Glutamatergic neuron (in vitro differentiated cells): ENCODE measurements at regions not wholly inside any gene's neighbourhood (a gene's known extent, or its start where the extent isn't known, plus 50 kb on each side); places are given as distances from the start of the nearest gene placed in this dataset.
"Not testable (repeated sequence)": the region's sequence is repeated elsewhere in the genome, so short reads cannot be mapped to it uniquely, and the experiment has no call there.

ENCODE experiments used
- DNase-seq: peaks from one replicate; pipeline ENCODE4 v3.0.0; 2022
- H3K27ac Mint-ChIP-seq: one replicate; pipeline ENCODE4 v1.8.0; 2020; ENCODE audit warnings: mild to moderate bottlenecking, mixed read lengths, inconsistent platforms; ENCODE audit not compliant: unreplicated experiment
- H3K27me3 Mint-ChIP-seq: one replicate; pipeline ENCODE4 v1.8.0; 2020; ENCODE audit warnings: mild to moderate bottlenecking, moderate library complexity, mixed read lengths, inconsistent platforms; ENCODE audit not compliant: unreplicated experiment
- H3K36me3 Mint-ChIP-seq: one replicate; pipeline ENCODE4 v1.8.0; 2020; ENCODE audit warnings: mild to moderate bottlenecking, mixed read lengths, inconsistent platforms; ENCODE audit not compliant: unreplicated experiment
- H3K4me1 Mint-ChIP-seq: one replicate; pipeline ENCODE4 v1.8.0; 2020; ENCODE audit warnings: mild to moderate bottlenecking, low read depth, mixed read lengths, inconsistent platforms; ENCODE audit not compliant: unreplicated experiment
- H3K4me3 Mint-ChIP-seq: one replicate; pipeline ENCODE4 v1.8.0; 2020; ENCODE audit warnings: mild to moderate bottlenecking, mixed read lengths, inconsistent platforms; ENCODE audit not compliant: unreplicated experiment
- H3K9me3 Mint-ChIP-seq: one replicate; pipeline ENCODE4 v1.8.0; 2020; ENCODE audit warnings: mild to moderate bottlenecking, moderate library complexity, mixed read lengths, inconsistent platforms; ENCODE audit not compliant: unreplicated experiment
- CTCF ChIP-seq: fragments of 200-600 bp; sonication (generic); IDR thresholded peaks from one replicate; pipeline ENCODE4 v1.5.0; 2021; ENCODE audit not compliant: partially characterized antibody, unreplicated experiment

GRCh38 chr10:34046506-34047034 is 712.1 kb upstream of the NRP1 start:
- TF ChIP-seq CTCF: no peak
- peaks cover 35% of the 10 kb centered on the region for H3K4me1 Mint-ChIP-seq
- peaks cover 6% of the 10 kb centered on the region for H3K36me3 Mint-ChIP-seq
- peak overlapping the region; percentile 83 for H3K27ac Mint-ChIP-seq
- H3K9me3 Mint-ChIP-seq: peaks cover 25% of the 10 kb centered on the region
- peaks cover 17% of the 10 kb centered on the region for H3K27me3 Mint-ChIP-seq
- H3K4me3 Mint-ChIP-seq: peak overlapping the region; percentile 25
- DNase-seq: peak; percentile 68

- Mint-ChIP-seq H3K36me3 (no peaks in the 10 kb centered on the region), H3K9me3 (peaks cover 24% of the 10 kb centered on the region)
These were observed 711.2 kb upstream of the NRP1 start for GRCh38 chr10:34045571-34046190.

GRCh38 chr10:34041871-34042270 is 707.4 kb upstream of the NRP1 start:
- H3K9me3 Mint-ChIP-seq: peaks cover 19% of the 10 kb centered on the region
- H3K27me3 Mint-ChIP-seq: peaks cover 13% of the 10 kb centered on the region
- peaks cover 5% of the 10 kb centered on the region for H3K36me3 Mint-ChIP-seq
- no peak overlapping the region for H3K4me3 Mint-ChIP-seq
- no peak overlapping the region for H3K27ac Mint-ChIP-seq
- TF ChIP-seq CTCF: no peak
- DNase-seq: no peak
- peaks cover 25% of the 10 kb centered on the region for H3K4me1 Mint-ChIP-seq

More at GRCh38 chr10:34045571-34046190, 711.2 kb upstream of the NRP1 start:
- no peak for TF ChIP-seq CTCF
- Mint-ChIP-seq H3K27ac (peak overlapping the region; percentile 83), H3K27me3 (peaks cover 17% of the 10 kb centered on the region), H3K4me1 (peaks cover 35% of the 10 kb centered on the region), H3K4me3 (peak overlapping the region; percentile 5)
- DNase-seq: no peak

GRCh38 chr10:34037499-34037898 is 703.0 kb upstream of the NRP1 start:
- Mint-ChIP-seq H3K9me3 (peaks cover 1% of the 10 kb centered on the region), H3K36me3 (peaks cover 5% of the 10 kb centered on the region), H3K27me3 (no peaks in the 10 kb centered on the region), H3K4me3 (no peak overlapping the region), H3K4me1 (no peaks in the 10 kb centered on the region), H3K27ac (no peak overlapping the region)
- TF ChIP-seq CTCF: no peak
- DNase-seq: no peak

GRCh38 chr10:34035241-34035790 is 700.8 kb upstream of the NRP1 start:
- not testable (repeated sequence) for H3K4me3 Mint-ChIP-seq, DNase-seq, H3K36me3 Mint-ChIP-seq, H3K27me3 Mint-ChIP-seq, H3K4me1 Mint-ChIP-seq, H3K9me3 Mint-ChIP-seq, H3K27ac Mint-ChIP-seq
